ENCODE measurements at regions not wholly inside any gene's neighbourhood (a gene's known extent, or its start where the extent isn't known, plus 50 kb on each side); places are given as distances from the start of the nearest gene placed in this dataset.

DNA sequence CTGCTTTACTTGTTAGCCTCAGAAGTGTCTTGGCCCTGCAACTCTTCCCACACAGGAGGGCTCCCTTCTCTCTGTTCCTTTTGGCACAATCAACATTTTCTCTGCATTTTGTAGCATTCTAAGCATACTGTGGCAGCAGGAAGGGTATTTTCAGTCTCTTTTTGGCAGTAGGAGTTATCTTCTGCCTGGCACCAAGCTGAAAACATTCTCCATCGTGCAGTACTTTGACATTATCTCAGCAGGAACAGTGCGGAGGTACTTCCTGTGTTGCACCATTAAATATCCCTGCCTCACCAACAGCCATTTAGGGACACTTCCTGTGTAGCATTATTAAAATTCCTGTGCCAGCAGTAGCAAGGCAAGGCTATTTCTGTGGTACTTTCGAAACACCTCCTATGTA lies 233.2 kb upstream of the SEMA6D start:
- TF ChIP-seq POLR2A (IDR thresholded peaks at IDR 0.05): no peak
- no peak for TF ChIP-seq CTCF (IDR thresholded peaks at IDR 0.05)

All from lower leg skin (tissue), 3 donors.